Skeletal muscle tissue (tissue), 3 donors: ENCODE measurements at regions not wholly inside any gene's neighbourhood (a gene's known extent, or its start where the extent isn't known, plus 50 kb on each side); places are given as distances from the start of the nearest gene placed in this dataset.

ENCODE experiments used
- H3K27ac ChIP-seq: one replicate; pipeline ENCODE4 v1.7.0; 2013; ENCODE audit warnings: mild to moderate bottlenecking, low read depth, low read length, inconsistent platforms
- H3K27me3 ChIP-seq, 3 donors: one replicate each; pipeline ENCODE4 v1.7.0; 2013; ENCODE audit warnings: low read length in 3 of 3; ENCODE audit not compliant: control insufficient read depth in 3 of 3, insufficient read depth in 3 of 3
- H3K36me3 ChIP-seq, 3 donors: one replicate each; pipeline ENCODE4 v1.7.0; 2013; ENCODE audit warnings: low read length in 3 of 3; ENCODE audit not compliant: control insufficient read depth in 3 of 3, insufficient read depth in 3 of 3
- H3K4me1 ChIP-seq, 3 donors: one replicate each; pipeline ENCODE4 v1.7.0; 2013; ENCODE audit warnings: low read length in 3 of 3, mild to moderate bottlenecking in 3 of 3; ENCODE audit not compliant: control insufficient read depth in 3 of 3, insufficient read depth in 3 of 3
- H3K4me3 ChIP-seq, 3 donors: one replicate each; pipeline ENCODE4 v1.7.0; 2013; ENCODE audit warnings: low read length in 3 of 3
- H3K9ac ChIP-seq, 3 donors: one replicate each; pipeline ENCODE4 v1.7.0; 2013; ENCODE audit warnings: low read length in 3 of 3, mild to moderate bottlenecking in 3 of 3, moderate library complexity in 2 of 3, low read depth in 1 of 3
- H3K9me3 ChIP-seq, 3 donors: one replicate each; pipeline ENCODE4 v1.7.0; 2013; ENCODE audit warnings: low read length in 3 of 3; ENCODE audit not compliant: control insufficient read depth in 3 of 3
- donor health status: Osteomylitis.

DNA sequence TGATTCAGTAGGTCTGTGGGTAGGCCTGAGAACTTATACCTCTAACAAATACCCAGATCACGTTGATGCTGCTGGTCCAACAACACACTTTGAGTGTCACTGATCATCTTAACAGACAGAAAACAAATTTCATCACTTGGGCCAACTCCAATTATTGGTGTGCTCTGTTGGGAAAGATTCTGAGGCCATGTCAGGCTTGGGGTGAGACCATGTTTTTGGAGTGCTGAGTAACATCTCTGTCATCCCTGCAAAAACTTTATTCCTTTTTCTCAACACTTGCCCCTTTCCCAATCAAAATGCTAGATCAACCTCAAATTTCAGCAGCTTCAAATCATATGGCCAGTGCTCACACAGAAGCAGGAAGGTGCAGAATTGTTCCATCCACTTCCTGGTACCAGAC, 108.8 kb upstream of the TENT5A start:
- Histone ChIP-seq H3K36me3 (no peaks in the 10 kb centered on the region), H3K9ac (no peak overlapping the region), H3K27ac (no peak overlapping the region), H3K4me1 (peaks cover 0 to 3% (median 0%) of the 10 kb centered on the region in 3 donors), H3K4me3 (no peak overlapping the region), H3K27me3 (no peaks in the 10 kb centered on the region), H3K9me3 (no peaks in the 10 kb centered on the region)

DNA sequence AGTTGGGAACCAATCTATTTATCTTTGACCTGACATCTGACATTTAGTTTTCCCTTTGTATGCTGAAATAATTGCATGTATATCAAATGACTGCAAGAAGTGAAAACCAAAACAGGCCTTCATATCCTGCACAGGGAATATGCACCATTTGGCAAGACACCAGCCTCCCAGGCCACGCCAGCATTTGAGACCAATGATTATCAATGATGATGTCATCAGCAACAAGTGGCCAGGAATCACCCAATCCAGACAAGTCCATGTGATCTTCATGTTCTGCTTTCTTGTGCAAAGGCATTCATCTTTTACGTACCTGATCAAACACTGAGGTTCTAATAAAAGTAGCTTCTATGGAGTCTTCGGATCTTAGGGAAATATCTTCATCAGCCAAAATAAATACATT, 107.4 kb upstream of the TENT5A start:
- no peak overlapping the region for H3K4me3 ChIP-seq
- H3K9ac ChIP-seq = no peak overlapping the region
- no peak overlapping the region for H3K27ac ChIP-seq
- H3K36me3 ChIP-seq = no peaks in the 10 kb centered on the region
- peaks cover 0 to 3% (median 0%) of the 10 kb centered on the region in 3 donors for H3K4me1 ChIP-seq
- no peaks in the 10 kb centered on the region for H3K27me3 ChIP-seq
- H3K9me3 ChIP-seq = no peaks in the 10 kb centered on the region

DNA sequence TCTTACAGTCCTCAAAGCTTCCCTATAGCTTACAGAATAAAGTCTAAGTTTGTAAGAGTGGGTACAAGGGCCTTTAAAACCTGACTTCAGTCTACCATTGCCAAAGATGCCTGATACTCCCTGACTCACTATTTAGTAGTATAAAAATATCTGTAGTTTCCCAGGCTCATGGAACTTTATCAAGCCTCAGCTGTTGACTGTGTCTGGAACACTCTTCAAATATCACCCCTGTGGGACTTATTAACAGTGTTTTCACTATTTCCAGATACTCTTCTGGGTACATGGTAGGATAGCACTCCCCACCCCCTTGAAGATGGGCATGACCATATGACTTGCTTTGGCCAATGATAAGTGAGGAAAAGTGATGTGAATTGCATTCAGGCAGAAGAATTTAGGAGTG, 105.3 kb upstream of the TENT5A start:
- H3K4me3 ChIP-seq = no peak overlapping the region
- no peaks in the 10 kb centered on the region for H3K36me3 ChIP-seq
- H3K27ac ChIP-seq = no peak overlapping the region
- no peak overlapping the region for H3K9ac ChIP-seq
- H3K27me3 ChIP-seq = no peaks in the 10 kb centered on the region
- no peaks in the 10 kb centered on the region for H3K9me3 ChIP-seq
- H3K4me1 ChIP-seq = peaks cover 0 to 3% (median 0%) of the 10 kb centered on the region in 3 donors

DNA sequence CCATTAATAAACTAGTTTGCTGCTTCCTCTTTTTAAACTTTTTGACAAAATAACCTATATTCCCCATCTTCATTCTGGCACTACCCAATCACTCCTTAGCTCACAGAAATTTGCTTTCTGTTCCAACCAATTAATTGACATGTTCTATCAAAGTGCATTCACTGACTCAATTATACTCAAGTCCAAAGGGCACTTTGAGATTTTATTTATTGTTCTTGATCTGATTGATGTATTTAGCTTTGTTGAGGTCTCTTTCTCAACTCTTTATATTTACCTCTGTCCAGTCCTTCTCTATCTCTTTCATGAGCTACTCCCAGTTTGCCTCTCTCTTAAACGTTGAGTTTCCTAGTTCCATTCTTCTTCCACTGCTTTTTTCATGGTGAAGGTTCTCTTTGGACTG, 104.4 kb upstream of the TENT5A start:
- no peak overlapping the region for H3K27ac ChIP-seq
- H3K4me3 ChIP-seq = no peak overlapping the region
- peaks cover 0 to 3% (median 0%) of the 10 kb centered on the region in 3 donors for H3K4me1 ChIP-seq
- H3K36me3 ChIP-seq = no peaks in the 10 kb centered on the region
- H3K9ac ChIP-seq = no peak overlapping the region
- H3K27me3 ChIP-seq = no peaks in the 10 kb centered on the region
- H3K9me3 ChIP-seq = no peaks in the 10 kb centered on the region

DNA sequence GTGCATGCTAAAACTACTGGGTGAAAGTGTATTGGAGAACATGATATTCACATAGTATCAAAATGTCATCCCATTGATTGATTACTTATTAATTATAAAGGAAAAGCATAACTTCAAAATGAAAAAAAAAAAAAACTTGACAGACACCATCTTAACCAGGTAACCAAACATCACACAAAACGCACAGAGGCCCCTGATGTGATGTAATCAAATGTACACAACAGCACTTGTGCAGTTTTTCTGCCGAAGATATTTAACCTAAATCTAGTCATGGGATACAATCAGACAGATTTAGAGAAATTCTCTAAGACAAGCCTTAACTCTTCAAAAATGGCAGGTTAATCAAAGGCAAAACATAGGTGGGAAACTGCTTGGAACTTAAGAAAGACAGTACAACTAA, 102.0 kb upstream of the TENT5A start:
- Histone ChIP-seq H3K36me3 (no peaks in the 10 kb centered on the region), H3K9ac (no peak overlapping the region)

DNA sequence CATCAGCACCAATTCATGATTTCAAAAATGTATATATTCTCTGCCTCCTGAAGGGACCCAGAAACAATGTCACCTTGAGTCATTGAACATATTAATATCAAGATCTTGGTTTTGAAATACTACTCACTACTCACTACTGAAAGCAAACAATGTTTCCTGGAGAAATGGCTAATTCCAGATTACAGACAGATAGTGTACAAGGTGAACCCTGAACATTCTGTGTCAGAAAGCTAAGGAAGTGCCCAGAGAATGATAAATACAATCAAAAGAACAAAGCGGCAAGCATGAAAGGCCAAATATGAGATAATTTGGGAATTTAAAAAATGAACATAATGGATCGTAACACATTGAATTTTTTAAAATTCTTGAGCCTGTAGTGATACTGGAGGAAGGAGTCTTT, 101.5 kb upstream of the TENT5A start:
- Histone ChIP-seq H3K27me3 (no peaks in the 10 kb centered on the region), H3K36me3 (no peaks in the 10 kb centered on the region), H3K4me3 (no peak overlapping the region), H3K9ac (no peak overlapping the region), H3K4me1 (no peaks in the 10 kb centered on the region), H3K9me3 (no peaks in the 10 kb centered on the region), H3K27ac (no peak overlapping the region)

More for the DNA sequence above, 102.0 kb upstream of the TENT5A start:
- no peaks in the 10 kb centered on the region for H3K4me1 ChIP-seq
- H3K27me3 ChIP-seq = no peaks in the 10 kb centered on the region
- no peaks in the 10 kb centered on the region for H3K9me3 ChIP-seq
- H3K27ac ChIP-seq = no peak overlapping the region
- H3K4me3 ChIP-seq = no peak overlapping the region

DNA sequence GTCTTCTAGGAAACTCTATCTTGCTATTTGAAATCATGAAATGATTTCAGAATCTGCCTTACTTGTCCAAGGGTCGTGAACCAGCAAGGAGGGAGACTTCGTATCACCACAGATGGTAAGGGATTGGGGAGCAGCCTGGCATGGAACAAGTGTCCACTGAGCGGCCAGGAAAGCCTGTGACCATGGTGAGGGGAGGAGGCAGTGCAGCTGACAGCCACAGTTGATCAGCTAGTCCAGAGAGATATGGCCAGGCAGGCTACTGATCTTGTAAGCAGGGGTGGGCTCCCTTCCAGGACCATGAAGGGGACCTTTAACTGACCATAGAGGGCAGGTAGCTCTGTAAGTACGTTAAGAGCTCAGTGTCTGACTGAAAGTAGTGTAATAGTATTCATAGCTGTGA, 96.8 kb upstream of the TENT5A start:
- Histone ChIP-seq H3K36me3 (no peaks in the 10 kb centered on the region), H3K27ac (no peak overlapping the region), H3K9me3 (no peaks in the 10 kb centered on the region), H3K4me3 (no peak overlapping the region), H3K9ac (no peak overlapping the region), H3K27me3 (no peaks in the 10 kb centered on the region), H3K4me1 (no peaks in the 10 kb centered on the region)

DNA sequence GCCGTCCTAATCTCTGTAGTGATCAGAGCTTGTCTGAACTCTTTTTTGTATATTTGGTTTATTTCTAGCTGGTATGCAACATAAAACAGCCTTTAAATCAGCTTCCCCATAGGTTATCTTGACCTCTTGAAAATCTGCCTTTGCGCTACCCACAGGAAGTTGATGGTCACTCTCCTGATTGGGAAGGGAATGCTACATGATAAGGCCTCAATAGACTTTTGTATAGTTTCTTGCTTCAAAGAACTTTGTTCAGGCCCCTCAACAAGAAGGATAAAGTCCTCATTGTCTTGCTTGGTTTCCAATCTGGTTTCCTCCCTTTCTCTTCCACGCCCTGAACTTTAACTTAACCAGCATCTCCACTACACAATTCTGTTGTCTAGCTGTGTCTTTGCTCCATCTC, 95.4 kb upstream of the TENT5A start:
- Histone ChIP-seq H3K27me3 (no peaks in the 10 kb centered on the region), H3K9me3 (no peaks in the 10 kb centered on the region), H3K36me3 (no peaks in the 10 kb centered on the region), H3K27ac (no peak overlapping the region), H3K4me3 (no peak overlapping the region), H3K4me1 (no peaks in the 10 kb centered on the region), H3K9ac (no peak overlapping the region)

DNA sequence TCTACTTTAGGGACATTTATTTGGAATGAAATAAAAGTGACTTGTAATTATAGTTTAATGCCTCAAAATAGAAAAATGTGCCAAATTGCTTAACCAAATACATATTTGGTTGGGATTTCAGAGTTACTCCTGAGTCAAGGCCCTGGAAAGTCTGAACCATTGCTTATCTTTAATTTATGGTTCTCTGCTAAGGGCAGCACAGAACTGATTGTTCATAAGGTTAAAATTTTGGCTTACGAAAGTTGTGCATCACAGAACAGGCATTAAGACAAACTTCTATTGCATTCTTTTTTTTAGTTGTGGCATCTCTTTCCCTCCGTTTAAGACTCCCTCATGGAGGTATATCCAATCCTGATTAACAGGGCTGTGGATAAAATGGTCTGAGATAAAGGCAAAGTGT, 92.2 kb upstream of the TENT5A start:
- H3K27ac ChIP-seq = no peak overlapping the region
- no peak overlapping the region for H3K4me3 ChIP-seq
- no peaks in the 10 kb centered on the region for H3K9me3 ChIP-seq
- H3K4me1 ChIP-seq = no peaks in the 10 kb centered on the region
- no peaks in the 10 kb centered on the region for H3K27me3 ChIP-seq
- no peak overlapping the region for H3K9ac ChIP-seq
- H3K36me3 ChIP-seq = no peaks in the 10 kb centered on the region

DNA sequence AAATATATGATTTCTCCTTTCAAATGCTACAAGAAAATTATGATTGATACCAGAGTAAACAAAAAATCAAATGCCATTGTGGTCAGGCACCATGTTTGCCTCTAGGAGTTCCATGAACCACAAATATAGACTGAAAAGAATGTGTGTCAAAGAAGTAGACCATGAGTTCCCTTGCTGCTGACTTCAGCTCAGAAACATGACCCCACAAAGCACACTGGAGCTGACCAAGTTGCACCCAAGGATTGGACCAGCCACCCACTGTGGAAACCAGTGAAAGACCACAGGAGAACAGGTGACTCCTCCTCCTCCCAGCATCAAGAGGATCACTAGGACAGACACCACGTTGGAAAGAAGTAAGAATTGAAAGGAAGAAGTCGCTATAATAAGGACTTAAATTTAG, 90.8 kb upstream of the TENT5A start:
- H3K27ac ChIP-seq = no peak overlapping the region
- H3K4me1 ChIP-seq = no peaks in the 10 kb centered on the region
- H3K27me3 ChIP-seq = no peaks in the 10 kb centered on the region
- H3K36me3 ChIP-seq = no peaks in the 10 kb centered on the region
- H3K9me3 ChIP-seq = no peaks in the 10 kb centered on the region
- H3K4me3 ChIP-seq = no peak overlapping the region
- no peak overlapping the region for H3K9ac ChIP-seq

DNA sequence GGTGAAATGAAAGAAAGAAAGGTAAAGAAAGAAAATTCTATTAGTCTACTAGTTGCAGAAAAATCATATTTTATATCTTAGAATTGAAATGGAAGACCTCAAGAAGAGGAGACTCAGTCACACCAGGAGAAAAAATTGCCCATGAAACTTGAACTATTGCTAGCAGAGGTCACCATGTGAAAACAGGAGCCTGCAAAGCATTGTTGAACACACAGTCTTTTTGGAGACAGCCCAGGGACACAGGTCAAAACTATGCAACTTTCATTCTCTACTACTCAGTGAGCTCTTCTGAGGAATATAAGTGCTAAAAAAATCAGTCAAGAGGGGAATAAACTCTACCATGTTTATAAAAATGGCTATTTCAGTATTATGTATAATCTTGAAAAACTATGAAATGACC, 89.8 kb upstream of the TENT5A start:
- no peak overlapping the region for H3K9ac ChIP-seq
- no peaks in the 10 kb centered on the region for H3K27me3 ChIP-seq
- no peaks in the 10 kb centered on the region for H3K36me3 ChIP-seq
- no peak overlapping the region for H3K27ac ChIP-seq
- no peaks in the 10 kb centered on the region for H3K9me3 ChIP-seq
- H3K4me1 ChIP-seq = no peaks in the 10 kb centered on the region
- H3K4me3 ChIP-seq = no peak overlapping the region
